ENCODE measurements at regions not wholly inside any gene's neighbourhood (a gene's known extent, or its start where the extent isn't known, plus 50 kb on each side); places are given as distances from the start of the nearest gene placed in this dataset.

- Histone ChIP-seq H3K23ac (ENCODE audit: insufficient read length, low read depth, low read length) (no peak overlapping the region), H3K4me1 (ENCODE audit: insufficient read depth, low read length) (no peaks in the 10 kb centered on the region), H2BK12ac (ENCODE audit: insufficient read length, low read depth, low read length) (no peak overlapping the region), H3K4ac (ENCODE audit: low read depth, low read length) (no peak overlapping the region), H3K23me2 (ENCODE audit: insufficient read length, low read depth, low read length, poor library complexity, severe bottlenecking) (no peaks in the 10 kb centered on the region), H3K79me2 (ENCODE audit: insufficient read depth, low read length) (no peaks in the 10 kb centered on the region), H3K14ac (ENCODE audit: insufficient read depth, low read length) (no peak overlapping the region), H3K27ac (ENCODE audit: insufficient read length, low read depth, low read length) (no peak overlapping the region), H3K27me3 (ENCODE audit: insufficient read depth, low read length) (no peaks in the 10 kb centered on the region), H2BK120ac (ENCODE audit: low read depth, low read length, poor library complexity, severe bottlenecking) (no peak overlapping the region), H3K79me1 (ENCODE audit: insufficient read depth, low read depth, low read length, poor library complexity, severe bottlenecking) (no peaks in the 10 kb centered on the region), H4K20me1 (ENCODE audit: control insufficient read depth, insufficient read depth, insufficient read length) (no peaks in the 10 kb centered on the region), H2AK5ac (ENCODE audit: insufficient read length, low read length) (no peak overlapping the region), H3K4me2 (ENCODE audit: insufficient read depth, insufficient read length, low read length) (no peak overlapping the region), H2BK20ac (ENCODE audit: low read depth, low read length, poor library complexity, severe bottlenecking) (no peak overlapping the region), H4K8ac (replicated peaks; ENCODE audit: insufficient read length, low read depth, low read length) (no peak overlapping the region), H2BK5ac (ENCODE audit: insufficient read length, low read length) (no peak overlapping the region), H2BK15ac (ENCODE audit: low read depth, low read length) (no peak overlapping the region), H3K9me3 (ENCODE audit: control insufficient read depth, low read depth, low read length) (peaks cover 2% of the 10 kb centered on the region), H3K9ac (ENCODE audit: extremely low read depth, insufficient read length, low read length) (no peak overlapping the region), H3K18ac (ENCODE audit: insufficient read length, low read depth, low read length) (no peak overlapping the region), H4K91ac (ENCODE audit: insufficient read length, low read depth, low read length) (no peak overlapping the region), H3T11ph (ENCODE audit: low read length) (no peak overlapping the region), H2AFZ (ENCODE audit: low read length) (no peak overlapping the region), H4K5ac (ENCODE audit: insufficient read length, low read depth, low read length) (no peak overlapping the region), H3K56ac (ENCODE audit: insufficient read length, low read depth, low read length) (no peak overlapping the region)
- Mint-ChIP-seq H3K4me3 (no peak overlapping the region), H3K9me3 (peaks cover 5% of the 10 kb centered on the region in 2 experiments), H3K36me3 (ENCODE audit: insufficient read depth in 1 of 3, low read depth in 3 of 3) (peaks cover 0 to 9% (median under 1%) of the 10 kb centered on the region in 3 experiments; a peak in 2 of 7 replicates), H3K27ac (no peak overlapping the region), H3K27me3 (ENCODE audit: low read depth) (peaks cover under 1% of the 10 kb centered on the region; the same call in 1 of the 2 replicates), H3K4me1 (peaks cover 4% of the 10 kb centered on the region in 2 experiments)
- no peak for TF ChIP-seq CTCF (conservative IDR thresholded peaks at IDR 0.05)
- no CpG with 5 or more reads among the region's 21 CpGs for WGBS (ENCODE audit: extremely low coverage, insufficient read length, low lambda C conversion rate)
- DNase-seq: no peak
These were observed 192.8 kb downstream of the BANP start for GRCh38 chr16:88144028-88144511.

Data from H9 (cell line).